ENCODE measurements at regions not wholly inside any gene's neighbourhood (a gene's known extent, or its start where the extent isn't known, plus 50 kb on each side); places are given as distances from the start of the nearest gene placed in this dataset.
A peak's percentile ranks its signal among the peaks of the same experiment; 100 is the strongest.

GRCh38 chrX:30153175-30153880, 62.0 kb upstream of the MAGEB2 start:
- no peak for DNase-seq
- no peaks in the 10 kb centered on the region for H3K9me3 ChIP-seq (ENCODE audit: low read depth)
- no peak overlapping the region for H3K4me3 ChIP-seq
- H3K9ac ChIP-seq, result no peak overlapping the region
- H3K36me3 ChIP-seq (ENCODE audit: low read depth), result no peaks in the 10 kb centered on the region
- WGBS, 2 experiments (ENCODE audit: low coverage in 1 of 2, low lambda C conversion rate in 2 of 2, missing lambda C conversion rate in 2 of 2), result 41 to 48% methylated on average over 5 to 6 of the region's 7 CpGs
- no peak overlapping the region for H3K27ac ChIP-seq
- no peaks in the 10 kb centered on the region for H3K9me2 ChIP-seq (ENCODE audit: insufficient read depth)
- in situ Hi-C loops (cut with MboI), result no loop called here
- H3K4me2 ChIP-seq (ENCODE audit: unreplicated experiment), result no peak overlapping the region
- no peaks in the 10 kb centered on the region for H3K4me1 ChIP-seq (ENCODE audit: insufficient read depth)
- H4K20me1 ChIP-seq (ENCODE audit: insufficient read depth), result no peaks in the 10 kb centered on the region
- no peak for TF ChIP-seq EZH2phosphoT487 (IDR thresholded peaks at IDR 0.05; ENCODE audit: insufficient read depth, low read depth)
- TF ChIP-seq EZH2 (IDR thresholded peaks at IDR 0.05; ENCODE audit: insufficient read depth, poor library complexity, severe bottlenecking), result no peak
- no peak overlapping the region for H2AFZ ChIP-seq
- no peaks in the 10 kb centered on the region for H3F3A ChIP-seq (ENCODE audit: insufficient read depth)
- no peaks in the 10 kb centered on the region for H3K27me3 ChIP-seq (replicated peaks; ENCODE audit: insufficient read depth)
- H3K79me2 ChIP-seq (ENCODE audit: insufficient read depth), result no peaks in the 10 kb centered on the region

- WGBS, 2 experiments (ENCODE audit: low coverage in 1 of 2, low lambda C conversion rate in 2 of 2, missing lambda C conversion rate in 2 of 2), result 56 to 63% methylated on average over 4 of the region's 4 CpGs
- Histone ChIP-seq H3K4me3 (no peak overlapping the region), H3K27ac (no peak overlapping the region), H2AFZ (no peak overlapping the region), H4K20me1 (ENCODE audit: insufficient read depth) (no peaks in the 10 kb centered on the region), H3K79me2 (ENCODE audit: insufficient read depth) (no peaks in the 10 kb centered on the region), H3K4me2 (ENCODE audit: unreplicated experiment) (no peak overlapping the region), H3F3A (ENCODE audit: insufficient read depth) (no peaks in the 10 kb centered on the region), H3K9ac (no peak overlapping the region), H3K9me3 (ENCODE audit: low read depth) (no peaks in the 10 kb centered on the region), H3K36me3 (ENCODE audit: low read depth) (no peaks in the 10 kb centered on the region), H3K27me3 (replicated peaks; ENCODE audit: insufficient read depth) (no peaks in the 10 kb centered on the region), H3K4me1 (ENCODE audit: insufficient read depth) (no peaks in the 10 kb centered on the region), H3K9me2 (ENCODE audit: insufficient read depth) (no peaks in the 10 kb centered on the region)
- TF ChIP-seq EZH2phosphoT487 (IDR thresholded peaks at IDR 0.05; ENCODE audit: insufficient read depth, low read depth), result no peak
- no peak for TF ChIP-seq EZH2 (IDR thresholded peaks at IDR 0.05; ENCODE audit: insufficient read depth, poor library complexity, severe bottlenecking)
- in situ Hi-C loops (cut with MboI), result no loop called here
- DNase-seq, result peak; percentile 1
Observed at GRCh38 chrX:30153881-30154260, 61.5 kb upstream of the MAGEB2 start.

- in situ Hi-C loops (cut with MboI), result no loop called here
- no peaks in the 10 kb centered on the region for H3K79me2 ChIP-seq (ENCODE audit: insufficient read depth)
- no peaks in the 10 kb centered on the region for H3K9me3 ChIP-seq (ENCODE audit: low read depth)
- H4K20me1 ChIP-seq (ENCODE audit: insufficient read depth), result no peaks in the 10 kb centered on the region
- H3K27me3 ChIP-seq (replicated peaks; ENCODE audit: insufficient read depth), result no peaks in the 10 kb centered on the region
- no peaks in the 10 kb centered on the region for H3K9me2 ChIP-seq (ENCODE audit: insufficient read depth)
- H3K36me3 ChIP-seq (ENCODE audit: low read depth), result no peaks in the 10 kb centered on the region
- no peak overlapping the region for H3K4me3 ChIP-seq
- DNase-seq, result no peak
- no peaks in the 10 kb centered on the region for H3K4me1 ChIP-seq (ENCODE audit: insufficient read depth)
- no peak overlapping the region for H3K27ac ChIP-seq
- no peak for TF ChIP-seq EZH2phosphoT487 (IDR thresholded peaks at IDR 0.05; ENCODE audit: insufficient read depth, low read depth)
- no peak for TF ChIP-seq EZH2 (IDR thresholded peaks at IDR 0.05; ENCODE audit: insufficient read depth, poor library complexity, severe bottlenecking)
- H2AFZ ChIP-seq, result no peak overlapping the region
- no peaks in the 10 kb centered on the region for H3F3A ChIP-seq (ENCODE audit: insufficient read depth)
- no peak overlapping the region for H3K4me2 ChIP-seq (ENCODE audit: unreplicated experiment)
- 24 to 42% methylated on average over 2 of the region's 2 CpGs for WGBS, 2 experiments (ENCODE audit: low coverage in 1 of 2, low lambda C conversion rate in 2 of 2, missing lambda C conversion rate in 2 of 2)
- H3K9ac ChIP-seq, result no peak overlapping the region
Observed at GRCh38 chrX:30156009-30156408, 59.4 kb upstream of the MAGEB2 start.

GRCh38 chrX:30156880-30157560, 58.3 kb upstream of the MAGEB2 start:
- Histone ChIP-seq H3K9me3 (ENCODE audit: low read depth) (no peaks in the 10 kb centered on the region), H3K4me3 (no peak overlapping the region), H3K79me2 (ENCODE audit: insufficient read depth) (no peaks in the 10 kb centered on the region), H3K27ac (no peak overlapping the region), H3K36me3 (ENCODE audit: low read depth) (no peaks in the 10 kb centered on the region), H3K4me1 (ENCODE audit: insufficient read depth) (no peaks in the 10 kb centered on the region), H3K9me2 (ENCODE audit: insufficient read depth) (no peaks in the 10 kb centered on the region), H3F3A (ENCODE audit: insufficient read depth) (no peaks in the 10 kb centered on the region), H3K4me2 (ENCODE audit: unreplicated experiment) (no peak overlapping the region), H3K9ac (no peak overlapping the region), H3K27me3 (replicated peaks; ENCODE audit: insufficient read depth) (no peaks in the 10 kb centered on the region), H4K20me1 (ENCODE audit: insufficient read depth) (no peaks in the 10 kb centered on the region), H2AFZ (no peak overlapping the region)
- no peak for DNase-seq
- TF ChIP-seq EZH2 (IDR thresholded peaks at IDR 0.05; ENCODE audit: insufficient read depth, poor library complexity, severe bottlenecking) (no peak), EZH2phosphoT487 (IDR thresholded peaks at IDR 0.05; ENCODE audit: insufficient read depth, low read depth) (no peak)
- in situ Hi-C loops (cut with MboI), result no loop called here
- WGBS, 2 experiments (ENCODE audit: low coverage in 1 of 2, low lambda C conversion rate in 2 of 2, missing lambda C conversion rate in 2 of 2), result 21 to 31% methylated on average over 4 of the region's 4 CpGs

All from GM23248 (cell line).